HG03354 (cell line): ENCODE measurements at regions not wholly inside any gene's neighbourhood (a gene's known extent, or its start where the extent isn't known, plus 50 kb on each side); places are given as distances from the start of the nearest gene placed in this dataset.

ENCODE experiments used
- ATAC-seq: cut with Tn5 transposase; IDR thresholded peaks from one replicate; pipeline ENCODE4 v1.9.1; 2021; ENCODE audit warnings: mild to moderate bottlenecking; ENCODE audit not compliant: unreplicated experiment, poor library complexity, severe bottlenecking

GRCh38 chr20:61002090-61002489 is 250.0 kb upstream of the CDH4 start:
- no peak for ATAC-seq

GRCh38 chr20:61014491-61014890 is 237.6 kb upstream of the CDH4 start:
- no peak for ATAC-seq

- ATAC-seq: no peak
Observed at GRCh38 chr20:61015602-61016001, 236.5 kb upstream of the CDH4 start.

- no peak for ATAC-seq
Observed at GRCh38 chr20:61019322-61019721, 232.7 kb upstream of the CDH4 start.

- ATAC-seq: no peak
Observed at GRCh38 chr20:61023612-61024011, 228.4 kb upstream of the CDH4 start.

GRCh38 chr20:61024390-61024789 is 227.7 kb upstream of the CDH4 start:
- no peak for ATAC-seq

GRCh38 chr20:61025536-61025935 is 226.5 kb upstream of the CDH4 start:
- ATAC-seq: no peak

- no peak for ATAC-seq
Observed at GRCh38 chr20:61026173-61026572, 225.9 kb upstream of the CDH4 start.

- ATAC-seq: no peak
Observed at GRCh38 chr20:61026731-61027130, 225.3 kb upstream of the CDH4 start.

- ATAC-seq: no peak
Observed at GRCh38 chr20:61027218-61027617, 224.8 kb upstream of the CDH4 start.

- no peak for ATAC-seq
Observed at GRCh38 chr20:61030130-61030529, 221.9 kb upstream of the CDH4 start.

- no peak for ATAC-seq
Observed at GRCh38 chr20:61031101-61031830, 220.8 kb upstream of the CDH4 start.

- no peak for ATAC-seq
Observed at GRCh38 chr20:61037498-61037897, 214.6 kb upstream of the CDH4 start.

- ATAC-seq: no peak
Observed at GRCh38 chr20:61041481-61041880, 210.6 kb upstream of the CDH4 start.

- ATAC-seq: no peak
Observed at GRCh38 chr20:61042506-61043385, 209.3 kb upstream of the CDH4 start.

- no peak for ATAC-seq
Observed at GRCh38 chr20:61043681-61044080, 208.4 kb upstream of the CDH4 start.

GRCh38 chr20:61044499-61044898 is 207.6 kb upstream of the CDH4 start:
- ATAC-seq: no peak

- ATAC-seq: no peak
Observed at GRCh38 chr20:61045091-61045490, 207.0 kb upstream of the CDH4 start.

GRCh38 chr20:61045876-61046585 is 206.0 kb upstream of the CDH4 start:
- no peak for ATAC-seq

- ATAC-seq: no peak
Observed at GRCh38 chr20:61046721-61047351, 205.2 kb upstream of the CDH4 start.
